ENCODE measurements at regions not wholly inside any gene's neighbourhood (a gene's known extent, or its start where the extent isn't known, plus 50 kb on each side); places are given as distances from the start of the nearest gene placed in this dataset.

DNA sequence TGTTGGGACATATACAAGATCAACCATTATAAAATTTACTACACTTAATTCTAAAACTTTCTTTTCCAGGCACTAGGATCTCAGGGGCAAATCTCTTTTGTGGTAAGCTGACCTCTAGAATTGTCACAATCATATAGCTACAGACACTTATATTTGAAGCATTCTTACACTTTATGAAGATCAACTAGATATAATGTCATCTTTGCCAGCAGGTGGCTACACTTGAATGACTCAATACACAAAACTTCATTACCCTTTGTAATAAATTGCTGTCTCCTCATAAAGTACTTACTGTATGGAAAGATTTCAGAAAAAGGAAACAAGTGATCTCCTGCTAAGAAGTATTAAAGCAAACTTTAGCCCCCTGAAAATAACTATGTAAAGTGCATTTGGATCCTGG, 77.8 kb downstream of the RDH14 start:
- Histone ChIP-seq H3K9me3 (replicated peaks; ENCODE audit: control insufficient read depth, insufficient read depth, low read length) (no peaks in the 10 kb centered on the region), H3K4me2 (ENCODE audit: control insufficient read depth, insufficient read depth) (no peak overlapping the region), H2AFZ (ENCODE audit: control insufficient read depth, low read depth, low read length) (no peak overlapping the region), H3K9ac (ENCODE audit: control insufficient read depth, insufficient read depth, low read length) (no peak overlapping the region), H4K20me1 (ENCODE audit: control insufficient read depth, insufficient read depth) (no peaks in the 10 kb centered on the region), H3K27me3 (replicated peaks in 1 of 2; ENCODE audit: control insufficient read depth in 2 of 2, insufficient read depth in 2 of 2, low read length in 1 of 2) (no peaks in the 10 kb centered on the region; a peak in 1 of 4 replicates), H3K4me3 (no peak overlapping the region), H3K27ac (ENCODE audit: control insufficient read depth, insufficient read depth) (no peak overlapping the region), H3K36me3 (ENCODE audit: control insufficient read depth in 2 of 2, insufficient read depth in 2 of 2, low read length in 1 of 2) (no peaks in the 10 kb centered on the region), H3K79me2 (ENCODE audit: control insufficient read depth, insufficient read depth, low read length) (no peaks in the 10 kb centered on the region), H3K4me1 (ENCODE audit: control insufficient read depth, insufficient read depth, low read length) (no peaks in the 10 kb centered on the region)
- no TSS peak for BruUV-seq (replicated peaks)
- intact Hi-C loops (cut with micrococcal nuclease; ENCODE audit: unreplicated experiment) (no loop called here), in situ Hi-C loops (cut with MboI) (no loop called here)
- TF ChIP-seq POU2F2 (IDR thresholded peaks at IDR 0.05; ENCODE audit: borderline replicate concordance, low read depth, low read length): no peak
- no peak for TF ChIP-seq FOXK2 (IDR thresholded peaks at IDR 0.05)
- no peak for TF ChIP-seq IKZF2 (IDR thresholded peaks at IDR 0.05)
- TF ChIP-seq E4F1 (IDR thresholded peaks at IDR 0.05; ENCODE audit: borderline replicate concordance, partially characterized antibody): no peak
- no peak for TF ChIP-seq RCOR1 (conservative IDR thresholded peaks at IDR 0.05; ENCODE audit: low read depth, low read length)
- no peak for ATAC-seq
- ChIA-PET POLR2A (no interaction called here), RAD21 (ENCODE audit: unreplicated experiment) (no interaction called here), SMC1A (ENCODE audit: uncharacterized antibody, unreplicated experiment) (no interaction called here), CTCF (no interaction called here)
- no peak for FAIRE-seq
- DNase-seq (ENCODE audit: low read depth, low spot score): no peak

DNA sequence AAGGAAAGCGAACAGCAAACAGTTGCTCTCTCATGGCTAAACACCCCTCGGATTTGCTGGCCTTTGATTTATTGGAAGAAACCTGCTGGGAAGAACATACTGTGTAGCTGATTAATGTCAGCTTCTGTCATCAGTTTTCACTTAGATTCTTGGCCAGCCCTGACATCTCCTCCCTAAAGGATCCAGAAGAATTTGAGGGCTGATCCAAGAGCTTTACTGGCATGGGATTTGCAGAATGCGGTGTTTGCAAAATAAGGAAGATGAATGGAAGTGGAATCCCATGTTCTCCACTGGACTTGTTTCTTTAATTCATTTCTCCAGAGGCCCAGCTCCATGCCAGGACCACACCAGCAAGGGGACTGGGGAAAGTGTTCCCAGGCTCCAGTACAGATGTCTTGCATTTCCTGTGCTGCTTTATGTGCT, 80.5 kb downstream of the RDH14 start:
- ChIA-PET CTCF (no interaction called here), POLR2A (no interaction called here)
- TF ChIP-seq ELK1 (IDR thresholded peaks at IDR 0.05; ENCODE audit: low read depth, low read length) (no peak), MEF2A (IDR thresholded peaks at IDR 0.05; ENCODE audit: insufficient read depth, low read depth, low read length) (no peak), ASH2L (IDR thresholded peaks at IDR 0.05; ENCODE audit: borderline replicate concordance, low read depth) (no peak), PAX5 (IDR thresholded peaks at IDR 0.05; ENCODE audit: borderline replicate concordance, low read depth, low read length) (no peak), BCLAF1 (IDR thresholded peaks at IDR 0.05) (no peak), ZNF622 (IDR thresholded peaks at IDR 0.05) (no peak)

More for the DNA sequence above, 80.5 kb downstream of the RDH14 start:
- no peaks in the 10 kb centered on the region for H3K36me3 ChIP-seq (ENCODE audit: control insufficient read depth in 2 of 2, insufficient read depth in 2 of 2, low read length in 1 of 2)
- ChIA-PET RAD21 (ENCODE audit: unreplicated experiment) (no interaction called here), SMC1A (ENCODE audit: uncharacterized antibody, unreplicated experiment) (no interaction called here)
- in situ Hi-C loops (cut with MboI): no loop called here
- FAIRE-seq (no peak), ATAC-seq (no peak), DNase-seq (ENCODE audit: low read depth, low spot score) (no peak)
- H3K27ac ChIP-seq (ENCODE audit: control insufficient read depth, insufficient read depth): no peak overlapping the region
- BruUV-seq (replicated peaks): no TSS peak
- H3K4me3 ChIP-seq: no peak overlapping the region
- H3K4me2 ChIP-seq (ENCODE audit: control insufficient read depth, insufficient read depth): no peak overlapping the region
- H4K20me1 ChIP-seq (ENCODE audit: control insufficient read depth, insufficient read depth): no peaks in the 10 kb centered on the region
- intact Hi-C loops (cut with micrococcal nuclease; ENCODE audit: unreplicated experiment): no loop called here
- H2AFZ ChIP-seq (ENCODE audit: control insufficient read depth, low read depth, low read length): no peak overlapping the region
- H3K9ac ChIP-seq (ENCODE audit: control insufficient read depth, insufficient read depth, low read length): no peak overlapping the region
- peaks cover 0 to 4% of the 10 kb centered on the region in 2 experiments; a peak in 2 of 4 replicates for H3K27me3 ChIP-seq (replicated peaks in 1 of 2; ENCODE audit: control insufficient read depth in 2 of 2, insufficient read depth in 2 of 2, low read length in 1 of 2)
- 21% methylated on average over 3 of the region's 3 CpGs for WGBS (ENCODE audit: insufficient coverage, insufficient replicate concordance, low lambda C conversion rate, missing lambda C conversion rate)
- H3K79me2 ChIP-seq (ENCODE audit: control insufficient read depth, insufficient read depth, low read length): no peaks in the 10 kb centered on the region
- no peaks in the 10 kb centered on the region for H3K4me1 ChIP-seq (ENCODE audit: control insufficient read depth, insufficient read depth, low read length)
- no peaks in the 10 kb centered on the region for H3K9me3 ChIP-seq (replicated peaks; ENCODE audit: control insufficient read depth, insufficient read depth, low read length)
